HG02885 (cell line): ENCODE measurements at regions not wholly inside any gene's neighbourhood (a gene's known extent, or its start where the extent isn't known, plus 50 kb on each side); places are given as distances from the start of the nearest gene placed in this dataset.

Source experiments
- ATAC-seq: cut with Tn5 transposase; IDR thresholded peaks from one replicate; pipeline ENCODE4 v1.9.1; 2021; ENCODE audit warnings: mild to moderate bottlenecking; ENCODE audit not compliant: unreplicated experiment, poor library complexity

GRCh38 chr7:17593819-17594419 is 295.5 kb downstream of the AHR start:
- ATAC-seq: no peak

GRCh38 chr7:17595546-17595945 is 297.1 kb downstream of the AHR start:
- no peak for ATAC-seq

- no peak for ATAC-seq
These were observed 299.9 kb downstream of the AHR start for GRCh38 chr7:17598305-17598704.

DNA sequence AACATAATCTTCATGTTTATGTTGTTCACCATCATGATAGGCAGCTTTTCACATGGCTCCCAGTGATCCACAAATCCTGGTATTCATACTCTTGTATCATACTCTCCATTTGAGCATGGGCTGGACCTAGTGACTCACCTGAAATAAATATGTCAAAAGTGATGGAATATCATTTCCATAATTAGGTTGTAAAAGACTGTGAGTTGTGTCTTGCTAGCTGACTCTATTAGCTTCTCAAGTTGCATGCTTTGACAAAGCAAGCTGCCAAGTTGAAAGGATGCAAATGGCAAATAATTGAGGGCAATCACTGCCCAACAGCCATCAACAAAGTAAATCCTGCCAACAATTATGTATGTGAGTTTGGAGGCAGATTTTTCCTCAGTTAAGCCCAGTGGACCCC is 300.4 kb downstream of the AHR start:
- ATAC-seq: no peak

DNA sequence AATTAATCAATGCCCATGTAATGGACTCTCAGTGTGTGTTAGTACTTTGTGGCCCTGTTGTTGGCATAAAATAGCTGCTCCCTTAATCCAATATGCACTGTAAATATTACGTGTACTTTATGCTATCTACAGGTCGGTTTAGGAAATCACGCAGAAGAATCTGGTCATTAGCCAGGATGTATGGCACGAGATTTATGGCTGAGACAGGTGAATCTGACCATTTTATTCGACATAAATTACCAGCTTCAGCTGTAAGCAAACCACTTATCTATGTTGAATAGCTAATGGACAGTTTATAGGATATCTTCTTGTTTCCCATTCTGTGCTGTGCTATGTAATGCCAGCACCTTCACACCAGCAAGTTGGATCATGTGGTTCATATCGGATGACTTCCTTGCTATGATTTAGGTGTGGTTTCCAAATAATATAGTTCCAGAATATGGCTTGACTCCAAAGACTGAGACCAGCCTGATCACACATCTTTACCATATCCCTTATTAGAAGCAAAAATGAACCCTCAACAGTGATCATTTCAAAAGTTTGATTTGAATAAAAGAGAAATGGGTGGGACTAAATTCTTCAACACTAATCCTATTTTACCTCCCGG is 301.4 kb downstream of the AHR start:
- no peak for ATAC-seq

GRCh38 chr7:17600340-17600752 is 301.9 kb downstream of the AHR start:
- no peak for ATAC-seq

GRCh38 chr7:17601921-17602320 is 303.5 kb downstream of the AHR start:
- no peak for ATAC-seq

DNA sequence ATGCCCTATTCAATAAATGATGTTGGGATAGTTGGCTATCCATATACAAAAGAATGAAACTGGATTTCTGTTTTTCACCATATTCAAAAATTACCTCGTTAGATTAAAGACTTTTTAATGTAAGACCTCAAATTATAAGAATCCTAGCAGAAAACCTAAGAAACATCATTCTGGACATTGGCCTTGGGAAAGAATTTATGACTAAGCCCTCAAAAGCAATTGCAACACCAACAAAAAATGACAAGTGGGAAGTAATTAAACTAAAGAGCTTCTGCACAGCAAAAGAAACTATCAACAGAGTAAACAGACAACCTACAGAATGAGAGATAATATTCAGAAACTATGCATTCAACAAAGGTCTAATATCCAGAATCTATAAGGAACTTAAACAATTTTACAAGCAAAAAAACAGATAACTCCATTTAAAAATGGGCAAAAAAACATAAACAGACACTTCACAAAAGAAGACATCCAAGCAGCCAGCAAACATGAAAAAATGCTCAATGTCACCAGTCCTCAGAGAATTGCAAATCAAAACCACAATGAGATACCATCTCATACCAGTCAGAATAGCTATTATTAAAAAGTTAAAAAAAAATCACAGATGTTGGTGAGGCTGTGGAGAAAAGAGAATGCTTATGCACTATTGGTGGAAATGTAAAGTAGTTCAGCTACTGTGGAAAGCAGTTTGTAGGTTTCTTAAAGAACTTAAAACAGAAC is 309.8 kb downstream of the AHR start:
- ATAC-seq: no peak

- ATAC-seq: no peak
These were observed 313.2 kb downstream of the AHR start for GRCh38 chr7:17611611-17612010.

DNA sequence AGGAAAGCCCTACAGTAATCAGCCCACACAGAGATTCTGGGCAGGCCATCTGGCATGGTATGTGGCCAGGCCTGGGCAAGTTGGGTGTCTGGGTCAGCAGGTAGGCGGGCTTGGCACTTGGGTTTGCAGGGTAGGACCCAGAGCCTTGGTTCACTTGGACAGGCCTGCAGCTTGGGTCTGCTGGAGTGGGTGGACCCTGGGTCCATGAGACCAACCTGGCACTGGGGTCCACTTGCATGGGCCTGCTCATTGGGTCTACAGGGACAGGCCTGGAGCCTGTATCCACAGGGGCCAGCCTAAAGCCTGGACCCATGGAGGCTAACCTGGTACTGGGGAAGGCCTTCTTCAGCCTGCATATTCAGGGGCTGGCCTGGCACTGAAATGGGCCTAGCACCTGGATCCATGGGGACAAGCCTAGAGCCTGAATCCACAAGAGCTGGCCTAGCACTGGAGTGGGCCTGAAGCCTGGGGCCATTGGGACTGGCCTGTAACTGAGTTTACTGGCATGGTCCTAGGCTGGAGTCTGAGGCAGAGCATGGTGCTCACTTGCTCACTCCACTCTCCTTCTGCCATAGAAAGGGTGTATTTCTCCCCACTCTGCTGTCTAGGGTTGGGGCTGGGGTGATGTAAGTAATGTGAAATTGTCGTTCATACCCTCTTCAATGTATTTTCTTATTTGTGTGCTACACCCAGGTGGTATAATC is 315.0 kb downstream of the AHR start:
- no peak for ATAC-seq

- ATAC-seq: no peak
These were observed 318.9 kb downstream of the AHR start for GRCh38 chr7:17617380-17617779.

GRCh38 chr7:17617857-17618651 is 319.6 kb downstream of the AHR start:
- no peak for ATAC-seq

GRCh38 chr7:17618652-17618974 is 320.2 kb downstream of the AHR start:
- ATAC-seq: no peak

- ATAC-seq: no peak
These were observed 320.9 kb downstream of the AHR start for GRCh38 chr7:17619196-17619818.

DNA sequence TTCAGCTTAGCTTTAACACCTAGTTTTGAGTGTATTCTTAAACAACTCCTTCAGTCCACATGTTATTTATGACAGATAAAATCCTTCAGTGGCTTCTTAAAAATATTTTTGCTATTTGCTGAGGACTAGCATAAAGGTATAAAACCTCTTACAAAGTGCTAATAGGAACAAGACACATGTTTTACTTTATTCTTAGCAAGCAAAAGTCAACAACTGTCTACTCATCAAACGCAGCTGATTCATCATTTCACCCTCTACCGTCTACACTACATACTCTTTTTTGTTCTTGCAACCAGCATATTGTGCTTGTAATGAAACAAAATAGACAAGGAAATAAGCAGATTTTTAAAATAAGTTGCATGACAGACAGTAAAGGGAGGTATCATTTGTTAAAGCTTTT is 319.7 kb downstream of the SNX13 start:
- no peak for ATAC-seq

DNA sequence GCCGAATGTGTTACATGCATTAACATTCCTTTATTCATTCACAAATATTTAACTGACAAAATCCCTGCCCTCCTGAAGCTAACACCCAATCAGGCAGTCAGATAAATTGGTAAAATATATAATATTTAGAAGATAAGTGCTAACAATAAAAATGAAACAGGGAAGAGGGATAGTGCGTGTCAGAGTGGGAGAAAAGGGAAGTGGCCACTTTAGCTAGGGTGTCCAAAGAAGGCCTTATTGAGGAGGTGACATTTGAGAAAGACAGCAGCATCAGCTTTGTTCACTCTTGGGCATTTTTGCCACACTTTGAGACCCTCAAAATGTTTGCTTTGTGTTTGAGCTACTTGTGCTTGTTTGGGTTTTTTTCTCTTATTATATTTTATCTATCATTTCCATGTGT is 317.8 kb downstream of the SNX13 start:
- ATAC-seq: no peak

GRCh38 chr7:17623546-17624185 is 316.6 kb downstream of the SNX13 start:
- no peak for ATAC-seq

GRCh38 chr7:17624379-17624778 is 315.9 kb downstream of the SNX13 start:
- no peak for ATAC-seq

DNA sequence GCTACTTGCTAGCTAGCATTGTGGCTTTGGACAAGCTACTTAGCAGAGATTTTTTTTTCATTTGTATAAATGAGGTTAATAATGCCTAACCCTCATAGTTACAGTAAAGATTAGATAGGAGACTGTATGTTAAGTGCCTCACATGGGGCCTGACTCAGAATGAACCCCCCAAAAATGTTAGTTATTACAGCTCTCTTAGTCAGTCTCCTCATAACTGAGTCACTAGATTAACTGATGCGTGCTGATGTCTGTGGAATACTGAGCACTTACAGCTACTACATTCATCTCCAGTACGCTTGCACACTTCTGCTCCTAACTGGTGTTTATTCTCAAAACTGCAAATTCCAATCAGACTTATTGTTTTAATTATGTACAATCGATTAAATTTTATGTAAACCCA is 315.3 kb downstream of the SNX13 start:
- ATAC-seq: no peak

- no peak for ATAC-seq
These were observed 314.1 kb downstream of the SNX13 start for GRCh38 chr7:17626235-17626634.
